SK-N-SH (cell line): ENCODE measurements at regions not wholly inside any gene's neighbourhood (a gene's known extent, or its start where the extent isn't known, plus 50 kb on each side); places are given as distances from the start of the nearest gene placed in this dataset.

ENCODE experiments used
- CTCF ChIP-seq: fragments of 200-600 bp; sonication (generic); IDR thresholded peaks from 2 replicates; pipeline ENCODE4 v1.6.1; 2017; ENCODE audit warnings: antibody characterized with exemption, mild to moderate bottlenecking, moderate library complexity
- EP300 ChIP-seq, 2 experiments: IDR thresholded peaks; 2 replicates each; pipeline versions ENCODE4 v1.4.0 to v1.6.1; 2012; ENCODE audit warnings: borderline replicate concordance in 1 of 2, low read depth in 1 of 2, low read length in 1 of 2
- EZH2phosphoT487 ChIP-seq: fragments of 200-600 bp; sonication (generic); IDR thresholded peaks from 2 replicates; pipeline ENCODE4 v1.6.1; 2017; ENCODE audit warnings: low read depth, mixed run types, mild to moderate bottlenecking, antibody characterized with exemption, moderate library complexity, borderline replicate concordance
- MAX ChIP-seq: IDR thresholded peaks from 2 replicates; pipeline ENCODE4 v1.4.0; 2012; ENCODE audit warnings: low read depth
- MEF2A ChIP-seq: IDR thresholded peaks from 2 replicates; pipeline ENCODE4 v1.4.0; 2012; ENCODE audit warnings: low read depth, borderline replicate concordance
- NFIC ChIP-seq: IDR thresholded peaks from 2 replicates; pipeline ENCODE4 v1.4.0; 2012; ENCODE audit warnings: borderline replicate concordance
- PBX3 ChIP-seq: IDR thresholded peaks from 2 replicates; pipeline ENCODE4; 2012
- POLR2AphosphoS5 ChIP-seq: IDR thresholded peaks from 2 replicates; pipeline ENCODE4 v1.6.1; 2012; ENCODE audit warnings: low read depth, low read length
- RAD21 ChIP-seq: IDR thresholded peaks from 2 replicates; pipeline ENCODE4 v1.6.1; 2012; ENCODE audit warnings: mild to moderate bottlenecking, low read length
- REST ChIP-seq: IDR thresholded peaks from 2 replicates; pipeline ENCODE4 v1.6.1; 2012; ENCODE audit warnings: mild to moderate bottlenecking, low read depth, low read length, moderate library complexity
- RXRA ChIP-seq: IDR thresholded peaks from 2 replicates; pipeline ENCODE4 v1.4.0; 2012; ENCODE audit warnings: low read depth, mild to moderate bottlenecking, borderline replicate concordance
- TAF1 ChIP-seq: IDR thresholded peaks from 2 replicates; pipeline ENCODE4 v1.6.1; 2012; ENCODE audit warnings: low read depth, mild to moderate bottlenecking, low read length, moderate library complexity, borderline replicate concordance
- TEAD4 ChIP-seq: IDR thresholded peaks from 2 replicates; pipeline ENCODE4 v1.4.0; 2012; ENCODE audit warnings: mild to moderate bottlenecking, borderline replicate concordance; ENCODE audit not compliant: insufficient read depth
- USF1 ChIP-seq: IDR thresholded peaks from 2 replicates; pipeline ENCODE4 v1.4.0; 2012; ENCODE audit warnings: low read depth, borderline replicate concordance

GRCh38 chr10:53700278-53700677 lies 927.7 kb upstream of the MBL2 start:
- TF ChIP-seq NFIC (no peak), RAD21 (no peak), USF1 (no peak), CTCF (no peak), EZH2phosphoT487 (no peak), MEF2A (no peak), PBX3 (no peak), TAF1 (no peak), POLR2AphosphoS5 (no peak), EP300 (IDR thresholded peaks at IDR 0.05; ENCODE audit: borderline replicate concordance in 1 of 2, low read depth in 1 of 2, low read length in 1 of 2) (no peak), REST (no peak), TEAD4 (no peak), RXRA (no peak), MAX (no peak)
